NB4 (cell line): ENCODE measurements at regions not wholly inside any gene's neighbourhood (a gene's known extent, or its start where the extent isn't known, plus 50 kb on each side); places are given as distances from the start of the nearest gene placed in this dataset.

Experiments
- POLR2A ChIP-seq: IDR thresholded peaks from 2 replicates; pipeline ENCODE4 v1.6.1; 2011; ENCODE audit warnings: mild to moderate bottlenecking; ENCODE audit not compliant: insufficient read length; ENCODE audit errors: extremely low read depth
- TF ChIP-seq, protein P1 (sequence below): IDR thresholded peaks from one replicate; pipeline ENCODE4 v1.5.1; 2012; ENCODE audit warnings: low read depth, low read length
- TF ChIP-seq, protein P2 (sequence below): IDR thresholded peaks from 2 replicates; pipeline ENCODE4 v1.6.1; 2011; ENCODE audit warnings: low read depth, low read length

DNA sequence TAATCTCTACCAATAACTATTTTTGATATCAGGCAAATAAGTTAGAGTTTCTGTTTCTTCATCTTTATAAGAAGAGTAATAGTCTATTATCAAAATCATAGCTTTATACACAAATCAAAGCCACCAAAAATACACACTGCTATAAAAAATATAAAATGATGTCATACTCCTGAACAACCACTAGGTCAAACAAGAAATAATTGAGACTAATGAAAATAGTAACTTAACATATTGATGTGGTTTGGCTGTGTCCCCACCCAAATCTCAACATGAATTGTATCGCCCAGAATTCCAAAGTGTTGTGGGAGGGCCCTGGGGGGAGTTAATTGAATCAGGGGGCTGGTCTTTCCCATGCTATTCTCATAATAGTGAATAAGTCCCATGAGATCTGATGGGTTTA, 2277.5 kb downstream of the ARAP2 start:
- TF ChIP-seq, protein P1, sequence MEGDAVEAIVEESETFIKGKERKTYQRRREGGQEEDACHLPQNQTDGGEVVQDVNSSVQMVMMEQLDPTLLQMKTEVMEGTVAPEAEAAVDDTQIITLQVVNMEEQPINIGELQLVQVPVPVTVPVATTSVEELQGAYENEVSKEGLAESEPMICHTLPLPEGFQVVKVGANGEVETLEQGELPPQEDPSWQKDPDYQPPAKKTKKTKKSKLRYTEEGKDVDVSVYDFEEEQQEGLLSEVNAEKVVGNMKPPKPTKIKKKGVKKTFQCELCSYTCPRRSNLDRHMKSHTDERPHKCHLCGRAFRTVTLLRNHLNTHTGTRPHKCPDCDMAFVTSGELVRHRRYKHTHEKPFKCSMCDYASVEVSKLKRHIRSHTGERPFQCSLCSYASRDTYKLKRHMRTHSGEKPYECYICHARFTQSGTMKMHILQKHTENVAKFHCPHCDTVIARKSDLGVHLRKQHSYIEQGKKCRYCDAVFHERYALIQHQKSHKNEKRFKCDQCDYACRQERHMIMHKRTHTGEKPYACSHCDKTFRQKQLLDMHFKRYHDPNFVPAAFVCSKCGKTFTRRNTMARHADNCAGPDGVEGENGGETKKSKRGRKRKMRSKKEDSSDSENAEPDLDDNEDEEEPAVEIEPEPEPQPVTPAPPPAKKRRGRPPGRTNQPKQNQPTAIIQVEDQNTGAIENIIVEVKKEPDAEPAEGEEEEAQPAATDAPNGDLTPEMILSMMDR = no peak
- TF ChIP-seq POLR2A = no peak
- TF ChIP-seq, protein P2, sequence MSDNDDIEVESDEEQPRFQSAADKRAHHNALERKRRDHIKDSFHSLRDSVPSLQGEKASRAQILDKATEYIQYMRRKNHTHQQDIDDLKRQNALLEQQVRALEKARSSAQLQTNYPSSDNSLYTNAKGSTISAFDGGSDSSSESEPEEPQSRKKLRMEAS = no peak
